Endothelial cell of umbilical vein (primary cell): ENCODE measurements at regions not wholly inside any gene's neighbourhood (a gene's known extent, or its start where the extent isn't known, plus 50 kb on each side); places are given as distances from the start of the nearest gene placed in this dataset.

Source experiments
- BruUV-seq: library from RNA; stranded (reverse); fragments of 400-500 nt; replicated peaks from 2 replicates; lab custom pipeline; 2021; lab: Mats Ljungman, UMichigan
- CTCF ChIA-PET: fragments of 300-600, 350-600 bp; sonication (Branson Sonifier 250); formaldehyde crosslinking; loops from one replicate; lab custom pipeline; 2021; ENCODE audit warnings: antibody characterized with exemption, inconsistent platforms; lab: Charles Lee
- POLR2A ChIA-PET: fragments of 300-600, 350-600 bp; sonication (Branson Sonifier 250); formaldehyde crosslinking; loops from one replicate; lab custom pipeline; 2021; ENCODE audit warnings: antibody characterized with exemption, inconsistent platforms; lab: Charles Lee
- DNase-seq: peaks from one replicate; pipeline ENCODE4 v3.0.0-alpha.2; 2011; ENCODE audit warnings: low read depth, low spot score
- FAIRE-seq: peaks from 2 replicates; lab custom pipeline; 2011; peaks lifted over from hg19 to GRCh38; lab: Jason Lieb, UNC
- H2AFZ ChIP-seq: 2 replicates; pipeline ENCODE4 v1.6.0; 2012; ENCODE audit warnings: low read depth, low read length, control low read depth, inconsistent platforms
- H3K27ac ChIP-seq: 2 replicates; pipeline ENCODE4 v1.5.1; 2011; ENCODE audit warnings: low read depth, mild to moderate bottlenecking, control low read depth, low read length, moderate library complexity; ENCODE audit not compliant: insufficient read depth
- H3K27me3 ChIP-seq, 2 experiments: 2 replicates each; pipeline versions ENCODE4 v1.6.0 to v1.6.1; 2011; ENCODE audit warnings: low read length in 2 of 2, mixed read lengths in 1 of 2; ENCODE audit not compliant: control insufficient read depth in 2 of 2, insufficient read depth in 2 of 2
- H3K36me3 ChIP-seq, 2 experiments: 2 replicates in 1 of 2; 3 replicates in 1 of 2; pipeline ENCODE4 v1.5.1; 2011; ENCODE audit warnings: low read length in 2 of 2, mild to moderate bottlenecking in 1 of 2, moderate library complexity in 1 of 2; ENCODE audit not compliant: control insufficient read depth in 2 of 2, insufficient read depth in 2 of 2; ENCODE audit errors: extremely low read depth in 1 of 2
- H3K4me1 ChIP-seq: 3 replicates; pipeline ENCODE4 v1.5.1; 2011; ENCODE audit warnings: mild to moderate bottlenecking, low read length; ENCODE audit not compliant: control insufficient read depth, insufficient read depth; ENCODE audit errors: extremely low read depth
- H3K4me2 ChIP-seq: 2 replicates; pipeline ENCODE4 v1.6.1; 2011; ENCODE audit warnings: low read length, control low read depth, mixed read lengths; ENCODE audit not compliant: insufficient read depth
- H3K4me3 ChIP-seq, 3 experiments: fragments of 200-600 bp in 1 of 3; sonication (generic), shearing (Covaris generic) in 1 of 3; replicated peaks in 1 of 3; 2 replicates each; pipeline ENCODE4 v1.5.1; 2011 to 2016; ENCODE audit warnings: control low read depth in 3 of 3, low read length in 3 of 3, mild to moderate bottlenecking in 2 of 3, inconsistent platforms in 1 of 3, low read depth in 1 of 3, moderate library complexity in 1 of 3; ENCODE audit not compliant: insufficient read depth in 1 of 3
- H3K79me2 ChIP-seq: 2 replicates; pipeline ENCODE4 v1.6.0; 2012; ENCODE audit warnings: low read length, inconsistent platforms; ENCODE audit not compliant: control insufficient read depth, insufficient read depth
- H3K9ac ChIP-seq: replicated peaks from 2 replicates; pipeline ENCODE3; 2011; ENCODE audit warnings: low read length, control low read depth; ENCODE audit not compliant: insufficient read depth; ENCODE audit errors: extremely low read depth
- H3K9me1 ChIP-seq: replicated peaks from 3 replicates; pipeline ENCODE4 v1.6.0; 2011; ENCODE audit warnings: mild to moderate bottlenecking, low read length; ENCODE audit not compliant: control insufficient read depth, insufficient read depth; ENCODE audit errors: extremely low read depth
- H3K9me3 ChIP-seq: replicated peaks from 2 replicates; pipeline ENCODE4 v1.5.1; 2012; ENCODE audit warnings: low read length, inconsistent platforms; ENCODE audit not compliant: control insufficient read depth, insufficient read depth
- H4K20me1 ChIP-seq: replicated peaks from 2 replicates; pipeline ENCODE3; 2011; ENCODE audit warnings: mild to moderate bottlenecking, low read length; ENCODE audit not compliant: control insufficient read depth, insufficient read depth; ENCODE audit errors: extremely low read depth
- EZH2 ChIP-seq: IDR thresholded peaks from 2 replicates; pipeline ENCODE4 v1.6.1; 2012; ENCODE audit warnings: borderline replicate concordance, low read depth, mild to moderate bottlenecking, moderate library complexity, low read length, inconsistent platforms; ENCODE audit not compliant: severe bottlenecking
- FOS ChIP-seq: IDR thresholded peaks from 2 replicates; pipeline ENCODE4 v1.6.1; 2011; ENCODE audit warnings: mild to moderate bottlenecking, low read length, moderate library complexity, borderline replicate concordance; ENCODE audit not compliant: insufficient read depth
- GATA2 ChIP-seq: IDR thresholded peaks from 2 replicates; pipeline ENCODE4 v1.7.0; 2011; ENCODE audit warnings: low read depth, mild to moderate bottlenecking, moderate library complexity, mixed read lengths, low read length; ENCODE audit not compliant: insufficient read length, insufficient read depth
- JUN ChIP-seq: IDR thresholded peaks from 2 replicates; pipeline ENCODE4 v1.6.1; 2011; ENCODE audit warnings: borderline replicate concordance, low read depth; ENCODE audit not compliant: insufficient read length, insufficient read depth
- MYC ChIP-seq: IDR thresholded peaks from one replicate; pipeline ENCODE4 v1.6.1; 2011; ENCODE audit warnings: mild to moderate bottlenecking, low read depth, low read length
- POLR2A ChIP-seq: IDR thresholded peaks from 2 replicates; pipeline ENCODE4 v1.6.1; 2012; ENCODE audit warnings: low read depth, mild to moderate bottlenecking, control low read depth, low read length
- POLR2AphosphoS5 ChIP-seq: IDR thresholded peaks from 2 replicates; pipeline ENCODE4 v1.6.1; 2012; ENCODE audit warnings: low read depth, mild to moderate bottlenecking, control low read depth, low read length, moderate library complexity; ENCODE audit not compliant: insufficient read depth
- dilution Hi-C: fragments of 300-500 bp; cut with MboI; formaldehyde crosslinking; loops from one replicate; pipeline ENCODE4 v1.15.0; 2019; ENCODE audit warnings: low sequenced_read_pairs; ENCODE audit not compliant: extremely low pct_ligation_motif_present
- intact Hi-C: fragments of 100-400 bp; cut with micrococcal nuclease; formaldehyde crosslinking; loops from one replicate; pipeline ENCODE4 v1.10.0; 2022
- TF ChIP-seq, protein P1 (sequence below): IDR thresholded peaks from 2 replicates; pipeline ENCODE4 v1.6.1; 2011; ENCODE audit not compliant: insufficient read depth, insufficient read length
- TF ChIP-seq, protein P2 (sequence below), 2 donors: IDR thresholded peaks; 1 replicate in 1 of 2; 2 replicates in 1 of 2; pipeline ENCODE4 v1.5.1; 2011; ENCODE audit warnings: low read length in 2 of 2, mild to moderate bottlenecking in 2 of 2, moderate library complexity in 2 of 2, control low read depth in 1 of 2, inconsistent platforms in 1 of 2, low read depth in 1 of 2; ENCODE audit not compliant: insufficient read depth in 1 of 2; ENCODE audit errors: extremely low read depth in 1 of 2

DNA sequence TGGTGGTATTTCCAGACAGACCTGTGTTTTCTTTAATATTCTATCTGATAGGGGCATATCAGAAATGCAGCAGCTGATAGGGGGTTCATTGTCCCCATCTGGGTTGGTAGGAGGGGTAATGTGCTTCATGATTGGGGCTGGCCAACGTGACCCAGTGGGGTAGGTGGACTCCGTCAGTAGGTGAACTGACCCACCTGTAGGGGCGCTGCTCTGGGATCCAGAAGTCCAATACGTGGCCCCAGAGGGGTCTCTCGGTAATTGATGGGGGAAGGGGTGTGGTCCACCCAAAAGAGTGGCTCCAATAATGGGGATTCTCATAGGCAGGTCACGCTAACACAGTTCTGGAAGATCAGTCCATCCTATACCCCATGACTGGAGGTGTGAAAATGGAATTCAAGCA lies 112.0 kb downstream of the PRLHR start:
- no peak overlapping the region for H3K9ac ChIP-seq
- no peaks in the 10 kb centered on the region for H3K9me3 ChIP-seq
- dilution Hi-C loops (no loop called here), intact Hi-C loops (no loop called here)
- no peaks in the 10 kb centered on the region for H3K4me1 ChIP-seq
- H3K27ac ChIP-seq: no peak overlapping the region
- TF ChIP-seq MYC: no peak
- no peak for TF ChIP-seq FOS
- TF ChIP-seq, protein P1, sequence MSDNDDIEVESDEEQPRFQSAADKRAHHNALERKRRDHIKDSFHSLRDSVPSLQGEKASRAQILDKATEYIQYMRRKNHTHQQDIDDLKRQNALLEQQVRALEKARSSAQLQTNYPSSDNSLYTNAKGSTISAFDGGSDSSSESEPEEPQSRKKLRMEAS: no peak
- TF ChIP-seq EZH2: no peak
- TF ChIP-seq GATA2: no peak
- no peak for TF ChIP-seq JUN
- TF ChIP-seq, protein P2, sequence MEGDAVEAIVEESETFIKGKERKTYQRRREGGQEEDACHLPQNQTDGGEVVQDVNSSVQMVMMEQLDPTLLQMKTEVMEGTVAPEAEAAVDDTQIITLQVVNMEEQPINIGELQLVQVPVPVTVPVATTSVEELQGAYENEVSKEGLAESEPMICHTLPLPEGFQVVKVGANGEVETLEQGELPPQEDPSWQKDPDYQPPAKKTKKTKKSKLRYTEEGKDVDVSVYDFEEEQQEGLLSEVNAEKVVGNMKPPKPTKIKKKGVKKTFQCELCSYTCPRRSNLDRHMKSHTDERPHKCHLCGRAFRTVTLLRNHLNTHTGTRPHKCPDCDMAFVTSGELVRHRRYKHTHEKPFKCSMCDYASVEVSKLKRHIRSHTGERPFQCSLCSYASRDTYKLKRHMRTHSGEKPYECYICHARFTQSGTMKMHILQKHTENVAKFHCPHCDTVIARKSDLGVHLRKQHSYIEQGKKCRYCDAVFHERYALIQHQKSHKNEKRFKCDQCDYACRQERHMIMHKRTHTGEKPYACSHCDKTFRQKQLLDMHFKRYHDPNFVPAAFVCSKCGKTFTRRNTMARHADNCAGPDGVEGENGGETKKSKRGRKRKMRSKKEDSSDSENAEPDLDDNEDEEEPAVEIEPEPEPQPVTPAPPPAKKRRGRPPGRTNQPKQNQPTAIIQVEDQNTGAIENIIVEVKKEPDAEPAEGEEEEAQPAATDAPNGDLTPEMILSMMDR (IDR thresholded peaks at IDR 0.05; ENCODE audit: extremely low read depth in 1 of 2, insufficient read depth in 1 of 2, low read depth in 1 of 2, low read length in 2 of 2): no peak
- TF ChIP-seq POLR2AphosphoS5: no peak
- no peak for TF ChIP-seq POLR2A
- no peaks in the 10 kb centered on the region for H3K79me2 ChIP-seq
- H2AFZ ChIP-seq: no peak overlapping the region
- no peaks in the 10 kb centered on the region for H3K27me3 ChIP-seq
- H3K36me3 ChIP-seq: no peaks in the 10 kb centered on the region
- FAIRE-seq: no peak
- no peaks in the 10 kb centered on the region for H4K20me1 ChIP-seq
- H3K4me2 ChIP-seq: no peak overlapping the region
- BruUV-seq: no TSS peak
- no peak for DNase-seq
- no peaks in the 10 kb centered on the region for H3K9me1 ChIP-seq
- no peak overlapping the region for H3K4me3 ChIP-seq
- ChIA-PET POLR2A (no interaction called here), CTCF (no interaction called here)
